GM23338 (cell line): ENCODE measurements at regions not wholly inside any gene's neighbourhood (a gene's known extent, or its start where the extent isn't known, plus 50 kb on each side); places are given as distances from the start of the nearest gene placed in this dataset.

Experiments used
- ATAC-seq: fragments of 200-7000 bp; cut with Tn5 transposase; 3 replicates; pipeline ENCODE4 v1.9.1; 2020
- DNase-seq: peaks from one replicate; pipeline ENCODE4 v3.0.0-alpha.2; 2015; ENCODE audit warnings: low spot score
- H2AFZ ChIP-seq: fragments of 200-600 bp; sonication (generic); 2 replicates; pipeline ENCODE4 v1.8.0; 2016; ENCODE audit warnings: antibody characterized with exemption, mild to moderate bottlenecking, moderate library complexity
- H3F3A ChIP-seq: fragments of 200-600 bp; sonication (generic); replicated peaks from 2 replicates; pipeline ENCODE4 v1.8.0; 2017; ENCODE audit warnings: antibody characterized with exemption, mixed run types, low read depth
- H3K27ac ChIP-seq: fragments of 200-600 bp; sonication (generic); 2 replicates; pipeline ENCODE4 v1.6.1; 2016; ENCODE audit warnings: low read depth
- H3K27me3 ChIP-seq: fragments of 200-600 bp; sonication (generic); 2 replicates; pipeline ENCODE4 v1.8.0; 2016; ENCODE audit warnings: mild to moderate bottlenecking, mixed run types, moderate library complexity; ENCODE audit not compliant: insufficient read depth
- H3K36me3 ChIP-seq: fragments of 200-600 bp; sonication (generic); 2 replicates; pipeline ENCODE4 v1.8.0; 2016; ENCODE audit warnings: mild to moderate bottlenecking; ENCODE audit not compliant: insufficient read depth
- H3K4me1 ChIP-seq: fragments of 200-600 bp; sonication (generic); 2 replicates; pipeline ENCODE4 v1.8.0; 2016; ENCODE audit warnings: mild to moderate bottlenecking, moderate library complexity; ENCODE audit not compliant: insufficient read depth
- H3K4me2 ChIP-seq: fragments of 200-600 bp; sonication (generic); 2 replicates; pipeline ENCODE4 v1.7.1; 2017; ENCODE audit warnings: mixed run types
- H3K4me3 ChIP-seq: fragments of 200-600 bp; sonication (generic); 2 replicates; pipeline ENCODE4 v1.6.1; 2016; ENCODE audit warnings: mixed run types
- H3K79me2 ChIP-seq: fragments of 200-600 bp; sonication (generic); replicated peaks from 2 replicates; pipeline ENCODE4 v1.8.0; 2017; ENCODE audit warnings: mild to moderate bottlenecking; ENCODE audit not compliant: insufficient read depth
- H3K9me2 ChIP-seq: fragments of 200-600 bp; sonication (generic); 2 replicates; pipeline ENCODE4 v1.8.0; 2017; ENCODE audit not compliant: insufficient read depth
- H4K20me1 ChIP-seq: fragments of 200-600 bp; sonication (generic); replicated peaks from 2 replicates; pipeline ENCODE4 v1.8.0; 2017; ENCODE audit warnings: mild to moderate bottlenecking; ENCODE audit not compliant: insufficient read depth
- H3K27ac Mint-ChIP-seq: 2 replicates; pipeline ENCODE4 v1.8.0; 2020; ENCODE audit warnings: inconsistent platforms, mild to moderate bottlenecking, moderate library complexity, mixed read lengths
- H3K27me3 Mint-ChIP-seq: 3 replicates; pipeline ENCODE4 v1.8.0; 2022; ENCODE audit warnings: low read depth, mild to moderate bottlenecking, moderate library complexity, mixed read lengths, inconsistent platforms; ENCODE audit not compliant: insufficient read depth, poor library complexity
- H3K36me3 Mint-ChIP-seq: 3 replicates; pipeline ENCODE4 v1.8.0; 2021; ENCODE audit warnings: low read depth, mild to moderate bottlenecking, inconsistent platforms, moderate library complexity, mixed read lengths
- H3K4me1 Mint-ChIP-seq: 3 replicates; pipeline ENCODE4 v1.8.0; 2020; ENCODE audit warnings: mild to moderate bottlenecking, inconsistent platforms, mixed read lengths
- H3K4me3 Mint-ChIP-seq: 3 replicates; pipeline ENCODE4 v1.8.0; 2021; ENCODE audit warnings: moderate library complexity, mild to moderate bottlenecking, inconsistent platforms, mixed read lengths
- H3K9me3 Mint-ChIP-seq: 3 replicates; pipeline ENCODE4 v1.8.0; 2020; ENCODE audit warnings: moderate library complexity, mild to moderate bottlenecking, inconsistent platforms, mixed read lengths
- CREB1 ChIP-seq: fragments of 250-450 bp; sonication (Bioruptor Pico); IDR thresholded peaks from 2 replicates; pipeline ENCODE4 v1.5.0; 2020; ENCODE audit warnings: low read depth, mild to moderate bottlenecking, moderate library complexity
- EZH2 ChIP-seq: fragments of 200-600 bp; sonication (generic); IDR thresholded peaks from one replicate; pipeline ENCODE4 v1.8.0; 2017; ENCODE audit warnings: antibody characterized with exemption, mild to moderate bottlenecking, low read depth; ENCODE audit not compliant: unreplicated experiment
- EZH2phosphoT487 ChIP-seq: fragments of 200-600 bp; sonication (generic); IDR thresholded peaks from one replicate; pipeline ENCODE4 v1.8.1; 2018; ENCODE audit warnings: antibody characterized with exemption; ENCODE audit not compliant: unreplicated experiment
- JUNB ChIP-seq: IDR thresholded peaks from one replicate; pipeline ENCODE4 v1.6.1; 2016; ENCODE audit warnings: antibody characterized with exemption; ENCODE audit not compliant: unreplicated experiment
- NANOG ChIP-seq: IDR thresholded peaks from 2 replicates; pipeline ENCODE4 v1.6.1; 2016; ENCODE audit warnings: antibody characterized with exemption, borderline replicate concordance
- POLR2AphosphoS5 ChIP-seq: IDR thresholded peaks from 2 replicates; pipeline ENCODE4 v1.6.1; 2016; ENCODE audit warnings: antibody characterized with exemption, low read depth
- STAT1 ChIP-seq: IDR thresholded peaks from one replicate; pipeline ENCODE4 v1.6.1; 2016; ENCODE audit warnings: antibody characterized with exemption; ENCODE audit not compliant: unreplicated experiment
- ZNF114 ChIP-seq: fragments of 250-450 bp; sonication (Bioruptor Pico); IDR thresholded peaks from 2 replicates; pipeline ENCODE4 v1.5.0; 2020; ENCODE audit warnings: mild to moderate bottlenecking, moderate library complexity
- ZNF331 ChIP-seq: fragments of 250-450 bp; sonication (Bioruptor Pico); IDR thresholded peaks from 2 replicates; pipeline ENCODE4 v1.5.0; 2020; ENCODE audit warnings: low read depth, mild to moderate bottlenecking, moderate library complexity
- TF ChIP-seq, protein P1 (sequence below): IDR thresholded peaks from 2 replicates; pipeline ENCODE4 v1.6.1; 2016; ENCODE audit warnings: antibody characterized with exemption
- TF ChIP-seq, protein P2 (sequence below), 2 experiments: fragments of 200-600 bp in 1 of 2; sonication (generic) in 1 of 2; conservative IDR thresholded peaks; 2 replicates each; pipeline versions ENCODE4 v1.5.1 to v1.6.1; 2016 to 2017; ENCODE audit warnings: antibody characterized with exemption in 2 of 2, low read depth in 2 of 2, mild to moderate bottlenecking in 2 of 2, moderate library complexity in 1 of 2

DNA sequence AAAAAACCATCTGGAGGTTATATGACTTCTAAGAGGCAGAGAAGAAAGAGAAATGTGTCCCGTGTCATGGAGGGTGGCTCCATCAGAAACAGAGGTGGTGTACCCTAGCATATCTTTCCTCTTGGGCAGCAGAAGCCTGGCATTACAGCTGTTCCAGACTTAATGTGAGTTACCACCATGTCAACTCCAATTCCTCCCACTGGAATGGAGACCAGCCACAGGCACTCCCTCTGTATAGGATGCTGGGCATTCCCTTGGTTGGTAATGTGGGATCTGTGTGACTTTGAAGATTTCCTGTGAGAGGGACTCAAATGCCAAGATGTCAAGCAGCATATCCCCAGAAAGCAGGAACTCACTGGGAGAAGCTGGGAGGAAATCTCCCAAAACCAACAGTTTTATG is 77.1 kb upstream of the COG2 start:
- no peak overlapping the region for H3K27ac ChIP-seq
- no peak for DNase-seq
- H2AFZ ChIP-seq: no peak overlapping the region
- TF ChIP-seq NANOG: no peak
- TF ChIP-seq, protein P1, sequence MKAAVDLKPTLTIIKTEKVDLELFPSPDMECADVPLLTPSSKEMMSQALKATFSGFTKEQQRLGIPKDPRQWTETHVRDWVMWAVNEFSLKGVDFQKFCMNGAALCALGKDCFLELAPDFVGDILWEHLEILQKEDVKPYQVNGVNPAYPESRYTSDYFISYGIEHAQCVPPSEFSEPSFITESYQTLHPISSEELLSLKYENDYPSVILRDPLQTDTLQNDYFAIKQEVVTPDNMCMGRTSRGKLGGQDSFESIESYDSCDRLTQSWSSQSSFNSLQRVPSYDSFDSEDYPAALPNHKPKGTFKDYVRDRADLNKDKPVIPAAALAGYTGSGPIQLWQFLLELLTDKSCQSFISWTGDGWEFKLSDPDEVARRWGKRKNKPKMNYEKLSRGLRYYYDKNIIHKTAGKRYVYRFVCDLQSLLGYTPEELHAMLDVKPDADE: no peak
- no peak overlapping the region for H3K27ac Mint-ChIP-seq
- no peaks in the 10 kb centered on the region; the same call in 1 of the 2 replicates for H4K20me1 ChIP-seq
- no peaks in the 10 kb centered on the region for H3K4me1 ChIP-seq
- no peaks in the 10 kb centered on the region for H3K27me3 ChIP-seq
- H3K9me3 Mint-ChIP-seq: no peaks in the 10 kb centered on the region
- no peaks in the 10 kb centered on the region for H3F3A ChIP-seq
- H3K9me2 ChIP-seq: no peaks in the 10 kb centered on the region
- H3K4me1 Mint-ChIP-seq: peaks cover 2% of the 10 kb centered on the region; the same call in 1 of the 3 replicates
- no peaks in the 10 kb centered on the region for H3K36me3 Mint-ChIP-seq
- no peak overlapping the region for H3K4me3 Mint-ChIP-seq
- H3K36me3 ChIP-seq: no peaks in the 10 kb centered on the region
- H3K4me3 ChIP-seq: no peak overlapping the region
- ATAC-seq: no peak
- H3K79me2 ChIP-seq: no peaks in the 10 kb centered on the region
- no peaks in the 10 kb centered on the region for H3K27me3 Mint-ChIP-seq
- no peak overlapping the region for H3K4me2 ChIP-seq

DNA sequence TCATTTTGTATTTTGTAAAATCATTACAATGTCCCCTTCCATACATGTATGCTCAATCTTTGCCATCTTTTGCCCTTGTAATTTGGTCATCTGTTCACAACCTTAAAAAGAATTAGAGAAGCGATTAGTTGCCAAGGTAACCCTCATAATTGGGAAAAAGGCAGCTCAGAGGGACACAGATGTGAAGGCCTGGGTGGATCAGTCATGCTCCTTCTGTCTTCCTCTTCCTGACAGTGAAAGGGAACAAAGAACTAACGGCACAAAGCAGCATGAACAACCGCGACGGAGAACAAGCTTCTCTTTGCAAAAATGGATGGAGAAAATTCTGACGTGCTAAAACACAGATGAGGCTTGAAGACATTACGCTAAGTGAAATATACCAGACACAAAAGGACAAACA is 78.7 kb upstream of the COG2 start:
- Mint-ChIP-seq H3K36me3 (no peaks in the 10 kb centered on the region), H3K27me3 (no peaks in the 10 kb centered on the region), H3K9me3 (no peaks in the 10 kb centered on the region), H3K4me3 (no peak overlapping the region), H3K27ac (no peak overlapping the region), H3K4me1 (peaks cover 2% of the 10 kb centered on the region; the same call in 1 of the 3 replicates)
- TF ChIP-seq POLR2AphosphoS5: no peak
- TF ChIP-seq EZH2: no peak
- no peak for TF ChIP-seq EZH2phosphoT487
- TF ChIP-seq CREB1 (CRISPR knock-in tag): no peak
- TF ChIP-seq, protein P2, sequence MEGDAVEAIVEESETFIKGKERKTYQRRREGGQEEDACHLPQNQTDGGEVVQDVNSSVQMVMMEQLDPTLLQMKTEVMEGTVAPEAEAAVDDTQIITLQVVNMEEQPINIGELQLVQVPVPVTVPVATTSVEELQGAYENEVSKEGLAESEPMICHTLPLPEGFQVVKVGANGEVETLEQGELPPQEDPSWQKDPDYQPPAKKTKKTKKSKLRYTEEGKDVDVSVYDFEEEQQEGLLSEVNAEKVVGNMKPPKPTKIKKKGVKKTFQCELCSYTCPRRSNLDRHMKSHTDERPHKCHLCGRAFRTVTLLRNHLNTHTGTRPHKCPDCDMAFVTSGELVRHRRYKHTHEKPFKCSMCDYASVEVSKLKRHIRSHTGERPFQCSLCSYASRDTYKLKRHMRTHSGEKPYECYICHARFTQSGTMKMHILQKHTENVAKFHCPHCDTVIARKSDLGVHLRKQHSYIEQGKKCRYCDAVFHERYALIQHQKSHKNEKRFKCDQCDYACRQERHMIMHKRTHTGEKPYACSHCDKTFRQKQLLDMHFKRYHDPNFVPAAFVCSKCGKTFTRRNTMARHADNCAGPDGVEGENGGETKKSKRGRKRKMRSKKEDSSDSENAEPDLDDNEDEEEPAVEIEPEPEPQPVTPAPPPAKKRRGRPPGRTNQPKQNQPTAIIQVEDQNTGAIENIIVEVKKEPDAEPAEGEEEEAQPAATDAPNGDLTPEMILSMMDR (conservative IDR thresholded peaks at IDR 0.05; ENCODE audit: low read depth in 2 of 2): no peak
- TF ChIP-seq ZNF114: no peak
- H3K79me2 ChIP-seq: no peaks in the 10 kb centered on the region
- 0 out of 2 replicates have a peak, but pooled peaks cover 4% of the 10 kb centered on the region for H3K9me2 ChIP-seq
- H3K36me3 ChIP-seq: no peaks in the 10 kb centered on the region
- ATAC-seq: no peak
- H3K4me3 ChIP-seq: no peak overlapping the region
- DNase-seq: no peak
- H4K20me1 ChIP-seq: no peaks in the 10 kb centered on the region; the same call in 1 of the 2 replicates
- H3K4me1 ChIP-seq: no peaks in the 10 kb centered on the region
- H3K27ac ChIP-seq: no peak overlapping the region
- H3F3A ChIP-seq: no peaks in the 10 kb centered on the region
- H3K4me2 ChIP-seq: no peak overlapping the region
- no peak overlapping the region for H2AFZ ChIP-seq
- H3K27me3 ChIP-seq: no peaks in the 10 kb centered on the region

DNA sequence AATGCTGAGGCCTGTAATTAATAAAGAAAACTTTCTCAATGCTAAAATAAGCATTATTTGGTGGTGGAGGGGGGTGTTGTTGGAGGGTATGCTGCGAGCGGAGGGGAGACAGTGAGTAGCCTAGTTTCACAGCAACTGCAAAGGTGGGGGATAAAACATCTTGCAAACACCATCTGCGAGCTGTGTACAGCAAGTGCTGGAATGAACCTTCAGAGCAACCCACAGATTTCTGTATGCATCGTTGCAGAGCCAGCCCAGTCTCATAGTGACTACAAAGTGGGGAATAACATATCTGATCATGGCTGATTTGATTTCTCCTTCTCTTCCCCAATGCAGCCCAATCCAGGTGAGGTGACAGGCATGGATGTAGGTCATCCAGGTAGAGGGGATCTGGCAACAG is 80.7 kb upstream of the COG2 start:
- no peak overlapping the region for H3K27ac Mint-ChIP-seq
- Histone ChIP-seq H3K27me3 (no peaks in the 10 kb centered on the region), H3K27ac (no peak overlapping the region), H2AFZ (no peak overlapping the region), H3K36me3 (no peaks in the 10 kb centered on the region), H3K9me2 (0 out of 2 replicates have a peak, but pooled peaks cover 4% of the 10 kb centered on the region), H3K79me2 (no peaks in the 10 kb centered on the region), H4K20me1 (no peaks in the 10 kb centered on the region; the same call in 1 of the 2 replicates), H3K4me2 (no peak overlapping the region), H3K4me1 (no peaks in the 10 kb centered on the region), H3F3A (no peaks in the 10 kb centered on the region), H3K4me3 (no peak overlapping the region)
- no peaks in the 10 kb centered on the region for H3K9me3 Mint-ChIP-seq
- H3K36me3 Mint-ChIP-seq: no peaks in the 10 kb centered on the region
- ATAC-seq: no peak
- no peak for DNase-seq
- H3K4me1 Mint-ChIP-seq: no peaks in the 10 kb centered on the region; the same call in 2 of the 3 replicates
- TF ChIP-seq NANOG (no peak), EZH2 (no peak), POLR2AphosphoS5 (no peak), JUNB (no peak), ZNF114 (no peak), ZNF331 (CRISPR knock-in tag) (no peak), STAT1 (no peak)
- TF ChIP-seq, protein P2 (conservative IDR thresholded peaks at IDR 0.05; ENCODE audit: low read depth in 2 of 2): no peak
- TF ChIP-seq, protein P1: no peak
- H3K27me3 Mint-ChIP-seq: no peaks in the 10 kb centered on the region
- no peak overlapping the region for H3K4me3 Mint-ChIP-seq
